ENCODE measurements at regions not wholly inside any gene's neighbourhood (a gene's known extent, or its start where the extent isn't known, plus 50 kb on each side); places are given as distances from the start of the nearest gene placed in this dataset.

DNA sequence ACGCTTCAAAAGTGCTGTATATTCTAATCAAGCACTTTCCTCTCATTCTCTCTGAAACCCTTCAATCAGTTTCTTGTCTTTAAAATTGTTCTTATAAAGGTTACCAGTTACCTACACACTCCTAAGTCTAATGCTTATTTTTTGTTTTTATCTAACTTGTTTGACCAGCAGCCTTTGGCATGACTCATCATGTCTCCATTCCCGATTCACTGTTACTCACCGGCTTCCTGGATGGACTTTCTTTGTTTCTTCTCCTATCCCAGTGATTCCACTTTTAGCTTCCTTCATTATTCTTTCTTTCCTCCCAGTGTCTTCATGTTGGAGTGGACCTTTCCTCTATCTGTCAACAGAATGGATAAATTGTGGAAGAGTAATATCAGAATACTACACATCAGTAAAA is 368.6 kb upstream of the CCDC196 start:
- DNase-seq (ENCODE audit: low read depth) (peak; percentile 90), FAIRE-seq (no peak)
- Histone ChIP-seq H3K27me3 (ENCODE audit: control insufficient read depth, insufficient read depth, low read length) (no peaks in the 10 kb centered on the region), H3K4me3 (ENCODE audit: low read depth, low read length) (no peak overlapping the region), H3K36me3 (ENCODE audit: control insufficient read depth, insufficient read depth, low read length) (no peaks in the 10 kb centered on the region)
- TF ChIP-seq, protein P1, sequence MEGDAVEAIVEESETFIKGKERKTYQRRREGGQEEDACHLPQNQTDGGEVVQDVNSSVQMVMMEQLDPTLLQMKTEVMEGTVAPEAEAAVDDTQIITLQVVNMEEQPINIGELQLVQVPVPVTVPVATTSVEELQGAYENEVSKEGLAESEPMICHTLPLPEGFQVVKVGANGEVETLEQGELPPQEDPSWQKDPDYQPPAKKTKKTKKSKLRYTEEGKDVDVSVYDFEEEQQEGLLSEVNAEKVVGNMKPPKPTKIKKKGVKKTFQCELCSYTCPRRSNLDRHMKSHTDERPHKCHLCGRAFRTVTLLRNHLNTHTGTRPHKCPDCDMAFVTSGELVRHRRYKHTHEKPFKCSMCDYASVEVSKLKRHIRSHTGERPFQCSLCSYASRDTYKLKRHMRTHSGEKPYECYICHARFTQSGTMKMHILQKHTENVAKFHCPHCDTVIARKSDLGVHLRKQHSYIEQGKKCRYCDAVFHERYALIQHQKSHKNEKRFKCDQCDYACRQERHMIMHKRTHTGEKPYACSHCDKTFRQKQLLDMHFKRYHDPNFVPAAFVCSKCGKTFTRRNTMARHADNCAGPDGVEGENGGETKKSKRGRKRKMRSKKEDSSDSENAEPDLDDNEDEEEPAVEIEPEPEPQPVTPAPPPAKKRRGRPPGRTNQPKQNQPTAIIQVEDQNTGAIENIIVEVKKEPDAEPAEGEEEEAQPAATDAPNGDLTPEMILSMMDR (IDR thresholded peaks at IDR 0.05; ENCODE audit: insufficient read depth, low read length, severe bottlenecking) = no peak

DNA sequence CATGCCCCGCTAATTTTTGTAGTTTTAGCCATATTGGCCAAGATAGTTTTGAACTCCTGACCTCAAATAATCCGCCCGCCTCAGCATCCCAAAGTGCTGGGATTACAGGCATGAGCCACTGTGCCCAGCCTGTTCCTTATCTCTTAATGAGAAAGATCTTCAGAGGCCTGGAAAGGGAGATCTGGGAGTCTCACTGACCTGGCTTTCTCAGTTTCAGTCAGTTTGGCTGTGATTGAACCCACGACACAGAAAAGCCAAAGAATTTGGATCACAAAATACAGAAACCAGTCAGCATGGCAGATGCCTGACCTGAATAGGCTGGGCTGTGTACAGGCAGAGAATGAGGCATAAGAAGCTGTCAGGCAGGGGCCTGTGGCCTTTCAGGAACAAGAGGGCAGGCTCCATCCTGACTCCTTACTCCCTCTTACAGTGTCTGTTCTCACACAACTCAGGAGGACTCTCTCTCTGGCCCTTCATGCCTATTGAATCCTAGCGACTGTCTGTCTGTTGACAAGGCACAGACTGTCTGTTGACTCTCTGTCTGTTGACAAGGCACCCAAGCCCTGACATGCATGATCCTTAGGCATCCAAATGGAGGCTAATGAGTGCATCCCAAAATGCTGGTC is 366.5 kb upstream of the CCDC196 start:
- no peak for FAIRE-seq
- peak; percentile 8 for DNase-seq (ENCODE audit: low read depth)
- Histone ChIP-seq H3K4me3 (ENCODE audit: low read depth, low read length) (no peak overlapping the region), H3K27me3 (ENCODE audit: control insufficient read depth, insufficient read depth, low read length) (no peaks in the 10 kb centered on the region), H3K36me3 (ENCODE audit: control insufficient read depth, insufficient read depth, low read length) (no peaks in the 10 kb centered on the region)
- TF ChIP-seq, protein P1 (IDR thresholded peaks at IDR 0.05; ENCODE audit: insufficient read depth, low read length, severe bottlenecking) = no peak

DNA sequence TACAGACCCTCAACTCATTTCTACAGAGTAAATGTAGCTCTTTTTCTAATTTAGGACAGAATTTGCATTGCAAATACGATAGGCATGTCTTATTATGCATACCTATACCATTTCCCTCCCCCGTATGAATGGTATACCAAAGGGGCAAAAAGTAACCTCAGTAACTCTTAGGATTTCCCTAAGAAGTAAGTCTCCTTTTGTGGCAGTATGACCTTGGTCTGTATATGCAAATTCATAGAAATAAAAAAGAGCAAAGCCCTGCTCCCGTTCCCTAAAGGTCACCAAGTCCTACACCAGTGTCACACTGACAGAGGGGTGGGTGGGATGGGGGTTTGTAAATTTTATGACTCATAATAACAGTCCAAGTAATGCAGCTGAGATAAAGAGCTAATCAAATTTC is 365.8 kb upstream of the CCDC196 start:
- DNase-seq (ENCODE audit: low read depth) = no peak
- TF ChIP-seq, protein P1 (IDR thresholded peaks at IDR 0.05; ENCODE audit: insufficient read depth, low read length, severe bottlenecking) = no peak
- FAIRE-seq = no peak
- Histone ChIP-seq H3K36me3 (ENCODE audit: control insufficient read depth, insufficient read depth, low read length) (no peaks in the 10 kb centered on the region), H3K4me3 (ENCODE audit: low read depth, low read length) (no peak overlapping the region), H3K27me3 (ENCODE audit: control insufficient read depth, insufficient read depth, low read length) (no peaks in the 10 kb centered on the region)

DNA sequence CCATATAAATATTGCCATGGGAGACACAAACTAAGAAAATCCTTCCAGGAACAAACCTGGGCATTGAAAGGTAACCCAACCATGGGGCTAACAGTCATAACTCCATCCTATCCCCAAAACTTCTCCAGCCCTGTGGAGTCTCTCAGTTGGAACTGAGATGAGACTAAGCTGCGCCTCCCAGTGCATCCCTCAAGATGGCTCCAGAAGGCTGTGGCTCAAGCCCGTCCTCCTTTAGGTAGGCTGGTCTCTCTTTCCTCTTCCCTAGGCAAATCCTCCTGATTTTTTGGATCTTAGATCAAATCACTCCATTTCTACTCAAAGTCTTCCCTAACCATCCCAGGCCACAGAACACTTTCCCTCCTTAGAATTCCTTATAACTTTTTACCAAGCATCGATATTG is 364.3 kb upstream of the CCDC196 start:
- no peaks in the 10 kb centered on the region for H3K27me3 ChIP-seq (ENCODE audit: control insufficient read depth, insufficient read depth, low read length)
- DNase-seq (ENCODE audit: low read depth) = no peak
- no peak for FAIRE-seq
- H3K4me3 ChIP-seq (ENCODE audit: low read depth, low read length) = no peak overlapping the region
- H3K36me3 ChIP-seq (ENCODE audit: control insufficient read depth, insufficient read depth, low read length) = no peaks in the 10 kb centered on the region
- TF ChIP-seq, protein P1 (IDR thresholded peaks at IDR 0.05; ENCODE audit: insufficient read depth, low read length, severe bottlenecking) = no peak

DNA sequence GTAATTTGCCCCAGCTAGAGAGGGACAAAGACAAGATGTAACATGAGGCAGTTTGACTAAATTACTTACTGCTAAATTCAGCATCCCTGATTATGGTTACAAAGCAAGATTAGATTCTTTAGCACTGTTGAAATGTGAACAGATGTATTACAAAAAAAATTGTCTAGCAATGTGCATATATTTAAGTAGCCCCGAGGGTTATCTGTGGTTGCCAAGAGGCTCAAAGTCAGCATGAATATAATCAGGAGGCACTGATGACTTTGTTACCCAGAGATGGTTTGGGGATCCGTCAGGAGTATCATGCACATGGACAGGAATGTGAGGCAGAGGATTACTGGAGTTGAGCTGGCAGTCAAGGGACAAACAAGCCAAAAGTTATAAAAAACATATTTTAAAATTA is 356.9 kb upstream of the CCDC196 start:
- H3K4me3 ChIP-seq (ENCODE audit: low read depth, low read length) = no peak overlapping the region
- DNase-seq (ENCODE audit: low read depth) = no peak
- no peaks in the 10 kb centered on the region for H3K27me3 ChIP-seq (ENCODE audit: control insufficient read depth, insufficient read depth, low read length)
- no peaks in the 10 kb centered on the region for H3K36me3 ChIP-seq (ENCODE audit: control insufficient read depth, insufficient read depth, low read length)
- no peak for FAIRE-seq
- TF ChIP-seq, protein P1 (IDR thresholded peaks at IDR 0.05; ENCODE audit: insufficient read depth, low read length, severe bottlenecking) = no peak

DNA sequence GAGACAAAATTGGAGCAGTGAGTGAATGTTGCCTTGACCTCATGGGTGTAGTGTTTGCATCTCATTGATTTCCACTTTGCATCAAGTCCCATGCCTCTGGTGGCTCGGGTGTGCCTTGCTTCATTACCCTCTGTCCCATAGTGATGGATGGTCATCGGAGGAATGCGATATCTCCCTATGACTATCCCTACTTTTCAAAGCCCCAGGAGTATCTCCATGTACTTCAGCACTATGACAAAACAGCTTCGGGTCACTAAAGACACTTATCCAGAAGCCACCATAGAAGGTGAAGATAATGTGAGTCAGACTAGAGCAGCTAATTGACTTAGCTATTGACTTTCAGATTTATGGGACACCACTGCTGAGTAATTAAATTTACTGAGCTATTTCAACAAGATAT is 355.1 kb upstream of the CCDC196 start:
- TF ChIP-seq, protein P1 (IDR thresholded peaks at IDR 0.05; ENCODE audit: insufficient read depth, low read length, severe bottlenecking) = no peak
- DNase-seq (ENCODE audit: low read depth) = no peak
- H3K27me3 ChIP-seq (ENCODE audit: control insufficient read depth, insufficient read depth, low read length) = no peaks in the 10 kb centered on the region
- no peaks in the 10 kb centered on the region for H3K36me3 ChIP-seq (ENCODE audit: control insufficient read depth, insufficient read depth, low read length)
- FAIRE-seq = no peak
- no peak overlapping the region for H3K4me3 ChIP-seq (ENCODE audit: low read depth, low read length)

All from bronchial epithelial cell (primary cell).